ENCODE measurements at regions not wholly inside any gene's neighbourhood (a gene's known extent, or its start where the extent isn't known, plus 50 kb on each side); places are given as distances from the start of the nearest gene placed in this dataset.

DNA sequence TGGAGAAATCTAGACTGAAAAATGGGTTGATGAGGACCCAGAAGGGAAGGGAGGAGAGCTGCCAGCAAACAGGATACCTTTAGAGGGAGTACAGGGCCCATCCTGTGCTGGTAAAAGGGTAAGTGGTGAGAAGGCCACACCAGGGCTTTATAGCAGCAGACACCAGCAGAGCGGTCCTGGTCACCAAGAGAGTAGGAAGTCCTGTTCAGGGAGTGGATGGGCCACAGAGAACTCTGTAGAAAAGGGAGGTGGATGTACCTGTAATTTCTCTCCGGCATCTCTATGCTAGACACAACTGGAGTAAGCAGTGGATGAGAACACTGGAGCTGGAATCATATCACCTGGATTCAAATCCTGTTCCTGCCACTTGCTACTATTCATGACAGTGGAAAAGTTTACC is 867.2 kb downstream of the CCSER2 start:
- H3K4me1 ChIP-seq, result no peaks in the 10 kb centered on the region

DNA sequence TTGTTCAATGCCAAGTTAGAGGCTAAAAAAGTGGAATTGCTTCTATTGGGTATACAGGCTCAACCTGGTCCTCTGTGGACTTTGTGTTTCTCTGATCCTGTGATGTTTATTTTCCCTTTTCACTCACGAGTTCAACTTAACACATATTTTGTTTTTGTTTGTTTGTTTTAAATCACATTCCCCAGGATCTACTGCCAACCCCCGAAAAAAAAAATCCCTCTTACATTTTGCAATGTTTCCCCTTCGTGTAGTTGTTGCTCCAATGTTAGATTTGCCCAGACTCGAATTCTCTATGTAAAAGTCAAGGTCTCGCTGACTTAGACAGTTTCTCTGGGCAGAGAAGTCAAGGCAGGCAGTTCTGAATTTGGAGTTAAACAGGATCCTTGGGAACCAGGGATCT is 876.4 kb downstream of the CCSER2 start:
- DNase-seq, result no peak
- Histone ChIP-seq H3K4me3 (no peak overlapping the region), H3K36me3 (no peaks in the 10 kb centered on the region), H3K4me1 (no peaks in the 10 kb centered on the region), H3K9me3 (no peaks in the 10 kb centered on the region), H3K27ac (no peak overlapping the region), H3K27me3 (no peaks in the 10 kb centered on the region)
- 74 to 78% methylated on average over 5 of the region's 5 CpGs for WGBS, 2 donors
- intact Hi-C loops (cut with DNase I), result no loop called here
- TF ChIP-seq POLR2AphosphoS5 (IDR thresholded peaks at IDR 0.05) (no peak), EP300 (IDR thresholded peaks at IDR 0.05) (no peak), POLR2A (IDR thresholded peaks at IDR 0.05) (no peak)
- TF ChIP-seq, protein P1, sequence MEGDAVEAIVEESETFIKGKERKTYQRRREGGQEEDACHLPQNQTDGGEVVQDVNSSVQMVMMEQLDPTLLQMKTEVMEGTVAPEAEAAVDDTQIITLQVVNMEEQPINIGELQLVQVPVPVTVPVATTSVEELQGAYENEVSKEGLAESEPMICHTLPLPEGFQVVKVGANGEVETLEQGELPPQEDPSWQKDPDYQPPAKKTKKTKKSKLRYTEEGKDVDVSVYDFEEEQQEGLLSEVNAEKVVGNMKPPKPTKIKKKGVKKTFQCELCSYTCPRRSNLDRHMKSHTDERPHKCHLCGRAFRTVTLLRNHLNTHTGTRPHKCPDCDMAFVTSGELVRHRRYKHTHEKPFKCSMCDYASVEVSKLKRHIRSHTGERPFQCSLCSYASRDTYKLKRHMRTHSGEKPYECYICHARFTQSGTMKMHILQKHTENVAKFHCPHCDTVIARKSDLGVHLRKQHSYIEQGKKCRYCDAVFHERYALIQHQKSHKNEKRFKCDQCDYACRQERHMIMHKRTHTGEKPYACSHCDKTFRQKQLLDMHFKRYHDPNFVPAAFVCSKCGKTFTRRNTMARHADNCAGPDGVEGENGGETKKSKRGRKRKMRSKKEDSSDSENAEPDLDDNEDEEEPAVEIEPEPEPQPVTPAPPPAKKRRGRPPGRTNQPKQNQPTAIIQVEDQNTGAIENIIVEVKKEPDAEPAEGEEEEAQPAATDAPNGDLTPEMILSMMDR (IDR thresholded peaks at IDR 0.05), result no peak

More for the DNA sequence above, 867.2 kb downstream of the CCSER2 start:
- no peak overlapping the region for H3K4me3 ChIP-seq
- intact Hi-C loops (cut with DNase I), result no loop called here
- H3K9me3 ChIP-seq, result no peaks in the 10 kb centered on the region
- no peak overlapping the region for H3K27ac ChIP-seq
- WGBS, 2 donors, result 47 to 92% methylated on average over 2 of the region's 2 CpGs
- H3K27me3 ChIP-seq, result no peaks in the 10 kb centered on the region
- DNase-seq, result no peak
- TF ChIP-seq POLR2AphosphoS5 (IDR thresholded peaks at IDR 0.05) (no peak), EP300 (IDR thresholded peaks at IDR 0.05) (no peak)
- TF ChIP-seq, protein P1 (IDR thresholded peaks at IDR 0.05), result no peak
- no peaks in the 10 kb centered on the region for H3K36me3 ChIP-seq

DNA sequence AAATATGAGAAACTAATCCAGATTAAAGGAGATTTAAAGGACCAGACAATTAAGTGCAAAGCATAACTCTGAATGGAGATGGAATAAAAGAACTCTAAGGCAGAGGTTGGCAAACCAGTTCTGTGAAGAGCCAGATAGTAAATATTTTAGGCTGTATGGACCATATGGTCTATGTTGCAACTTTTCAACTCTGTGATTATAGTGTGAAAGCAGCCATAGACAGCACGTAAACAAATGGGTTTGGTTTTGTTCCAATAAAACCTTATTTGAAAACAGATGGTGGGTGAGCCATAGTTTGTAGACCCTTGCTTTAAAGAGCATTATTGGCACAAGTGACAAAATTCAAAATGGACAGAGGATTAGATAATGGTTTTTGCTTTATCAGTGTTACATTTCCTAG is 884.1 kb downstream of the CCSER2 start:
- intact Hi-C loops (cut with DNase I), result no loop called here
- H3K4me3 ChIP-seq, result no peak overlapping the region
- no peaks in the 10 kb centered on the region for H3K9me3 ChIP-seq
- no peaks in the 10 kb centered on the region for H3K4me1 ChIP-seq
- H3K27me3 ChIP-seq, result no peaks in the 10 kb centered on the region
- no peaks in the 10 kb centered on the region for H3K36me3 ChIP-seq
- no peak for DNase-seq
- 29 to 72% methylated on average over 1 of the region's 1 CpG for WGBS, 2 donors
- H3K27ac ChIP-seq, result no peak overlapping the region
- TF ChIP-seq, protein P1 (IDR thresholded peaks at IDR 0.05), result no peak
- TF ChIP-seq EP300 (IDR thresholded peaks at IDR 0.05), result no peak
- TF ChIP-seq POLR2A (IDR thresholded peaks at IDR 0.05), result no peak
- TF ChIP-seq POLR2AphosphoS5 (IDR thresholded peaks at IDR 0.05), result no peak

DNA sequence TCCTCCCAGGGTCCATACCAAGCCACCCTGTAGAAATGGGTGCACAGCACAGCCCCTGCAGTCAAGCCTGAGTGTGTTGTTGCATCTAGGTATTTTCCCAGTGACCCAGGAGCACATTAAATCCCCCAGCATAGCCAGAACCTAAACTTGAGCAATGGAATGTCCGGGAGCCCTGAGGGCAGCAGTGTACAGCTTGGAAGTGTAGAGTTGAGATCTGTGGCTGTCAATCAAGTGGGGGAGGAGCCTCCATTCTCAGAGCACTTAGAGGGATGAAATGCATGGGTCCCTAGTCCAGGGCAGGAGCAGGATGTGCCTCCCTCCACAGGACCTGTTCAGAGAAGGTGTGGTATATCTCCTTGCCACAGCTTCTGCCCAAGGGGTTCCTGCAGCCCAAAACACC is 885.1 kb downstream of the CCSER2 start:
- Histone ChIP-seq H3K9me3 (no peaks in the 10 kb centered on the region), H3K4me3 (no peak overlapping the region), H3K27ac (no peak overlapping the region), H3K4me1 (no peaks in the 10 kb centered on the region), H3K36me3 (no peaks in the 10 kb centered on the region), H3K27me3 (no peaks in the 10 kb centered on the region)
- DNase-seq, result no peak
- 85 to 89% methylated on average over 1 of the region's 1 CpG for WGBS, 2 donors
- intact Hi-C loops (cut with DNase I), result no loop called here
- TF ChIP-seq EP300 (IDR thresholded peaks at IDR 0.05), result no peak
- no peak for TF ChIP-seq POLR2A (IDR thresholded peaks at IDR 0.05)

DNA sequence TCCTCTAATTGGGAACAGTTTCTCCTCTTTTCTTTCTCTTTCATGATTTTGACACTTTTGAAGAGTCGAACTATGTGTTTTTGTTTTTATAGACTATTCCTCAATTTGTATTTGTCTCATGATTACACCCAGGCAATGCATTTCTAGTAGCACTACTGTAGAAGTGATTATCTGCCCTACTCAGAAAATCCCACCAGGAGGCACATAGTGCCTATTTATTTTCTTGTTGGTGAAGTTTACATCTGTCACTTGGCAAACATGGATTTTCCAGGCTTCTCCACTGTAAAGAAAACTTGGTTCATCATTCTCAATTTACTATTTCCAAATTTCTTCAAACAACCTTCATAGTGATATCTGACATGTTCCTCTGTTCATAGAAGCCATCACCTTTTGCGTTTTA is 893.9 kb downstream of the CCSER2 start:
- no peaks in the 10 kb centered on the region for H3K9me3 ChIP-seq
- no peak for DNase-seq
- TF ChIP-seq EP300 (IDR thresholded peaks at IDR 0.05) (no peak), POLR2AphosphoS5 (IDR thresholded peaks at IDR 0.05) (no peak), POLR2A (IDR thresholded peaks at IDR 0.05) (no peak)
- TF ChIP-seq, protein P1 (IDR thresholded peaks at IDR 0.05), result no peak
- intact Hi-C loops (cut with DNase I), result no loop called here
- 84 to 89% methylated on average over 2 of the region's 2 CpGs for WGBS, 2 donors
- H3K36me3 ChIP-seq, result no peaks in the 10 kb centered on the region
- no peaks in the 10 kb centered on the region for H3K27me3 ChIP-seq
- H3K4me3 ChIP-seq, result no peak overlapping the region
- H3K27ac ChIP-seq, result no peak overlapping the region
- no peaks in the 10 kb centered on the region for H3K4me1 ChIP-seq
